CD4-positive, alpha-beta T cell (primary cell): ENCODE measurements at regions not wholly inside any gene's neighbourhood (a gene's known extent, or its start where the extent isn't known, plus 50 kb on each side); places are given as distances from the start of the nearest gene placed in this dataset.

Source experiments
- ATAC-seq: fragments of 200-7000 bp; cut with Tn5 transposase; one replicate; pipeline ENCODE4 v1.10.0; 2022; ENCODE audit warnings: mild to moderate bottlenecking; ENCODE audit not compliant: poor library complexity
- CTCF ChIA-PET: fragments of 350-600 bp; sonication (Branson Sonifier 250); formaldehyde crosslinking; loops from one replicate; lab custom pipeline; 2021; ENCODE audit warnings: antibody characterized with exemption, inconsistent platforms; lab: Charles Lee
- POLR2A ChIA-PET: fragments of 350-600 bp; sonication (Branson Sonifier 250); formaldehyde crosslinking; loops from one replicate; lab custom pipeline; 2021; ENCODE audit warnings: antibody characterized with exemption, inconsistent platforms; lab: Charles Lee
- DNase-seq, 14 experiments: peaks; one replicate each; pipeline ENCODE4 v3.0.0-alpha.2; 2013 to 2020; ENCODE audit warnings: mixed read lengths in 2 of 14
- H3K27ac ChIP-seq, 2 donors: one replicate each; pipeline versions ENCODE4 v1.5.1 to v1.7.0; 2013; ENCODE audit warnings: low read length in 2 of 2, low read depth in 1 of 2, mild to moderate bottlenecking in 1 of 2
- H3K27me3 ChIP-seq, 2 experiments: 1 replicate in 1 of 2; 2 replicates in 1 of 2; pipeline versions ENCODE4 v1.6.1 to v1.7.0; 2013; ENCODE audit warnings: low read length in 2 of 2, control low read depth in 1 of 2, mild to moderate bottlenecking in 1 of 2, moderate library complexity in 1 of 2; ENCODE audit not compliant: insufficient read depth in 2 of 2, control insufficient read depth in 1 of 2
- H3K36me3 ChIP-seq: one replicate; pipeline ENCODE4 v1.6.1; 2013; ENCODE audit warnings: low read length, control low read depth; ENCODE audit not compliant: insufficient read depth
- H3K4me1 ChIP-seq: one replicate; pipeline ENCODE4 v1.6.1; 2013; ENCODE audit warnings: low read length, control low read depth; ENCODE audit not compliant: insufficient read depth
- H3K4me3 ChIP-seq: one replicate; pipeline ENCODE4 v1.5.1; 2013; ENCODE audit warnings: mild to moderate bottlenecking, low read length, moderate library complexity
- H3K9me3 ChIP-seq, 2 experiments: 1 replicate in 1 of 2; 2 replicates in 1 of 2; pipeline versions ENCODE4 v1.6.1 to v1.7.0; 2013; ENCODE audit warnings: low read length in 2 of 2, mild to moderate bottlenecking in 2 of 2, control low read depth in 1 of 2, moderate library complexity in 1 of 2; ENCODE audit not compliant: control insufficient read depth in 1 of 2, insufficient read depth in 1 of 2
- H3K27ac Mint-ChIP-seq: one replicate; pipeline ENCODE4 v1.8.0; 2020; ENCODE audit warnings: mixed read lengths
- H3K27me3 Mint-ChIP-seq: one replicate; pipeline ENCODE4 v1.8.0; 2021; ENCODE audit warnings: mixed read lengths
- H3K36me3 Mint-ChIP-seq: one replicate; pipeline ENCODE4 v1.8.0; 2021; ENCODE audit warnings: low read depth, mixed read lengths
- H3K4me1 Mint-ChIP-seq: one replicate; pipeline ENCODE4 v1.8.0; 2021; ENCODE audit warnings: low read depth, mixed read lengths
- H3K4me3 Mint-ChIP-seq: one replicate; pipeline ENCODE4 v1.8.0; 2020; ENCODE audit warnings: mild to moderate bottlenecking, mixed read lengths
- H3K9me3 Mint-ChIP-seq: one replicate; pipeline ENCODE4 v1.8.0; 2020; ENCODE audit warnings: mixed read lengths
- intact Hi-C, 2 experiments: fragments of 100-400 bp; cut with DNase I in 1 of 2; cut with micrococcal nuclease in 1 of 2; formaldehyde crosslinking; loops; one replicate each; pipeline versions ENCODE4 v1.15.1 to v1.9.0; 2023 to 2025; cut with DNase I, micrococcal nuclease
- TF ChIP-seq, protein P1 (sequence below): fragments of 200-600 bp; IDR thresholded peaks from one replicate; pipeline ENCODE4 v1.8.0; 2022; ENCODE audit warnings: antibody characterized with exemption, mild to moderate bottlenecking

DNA sequence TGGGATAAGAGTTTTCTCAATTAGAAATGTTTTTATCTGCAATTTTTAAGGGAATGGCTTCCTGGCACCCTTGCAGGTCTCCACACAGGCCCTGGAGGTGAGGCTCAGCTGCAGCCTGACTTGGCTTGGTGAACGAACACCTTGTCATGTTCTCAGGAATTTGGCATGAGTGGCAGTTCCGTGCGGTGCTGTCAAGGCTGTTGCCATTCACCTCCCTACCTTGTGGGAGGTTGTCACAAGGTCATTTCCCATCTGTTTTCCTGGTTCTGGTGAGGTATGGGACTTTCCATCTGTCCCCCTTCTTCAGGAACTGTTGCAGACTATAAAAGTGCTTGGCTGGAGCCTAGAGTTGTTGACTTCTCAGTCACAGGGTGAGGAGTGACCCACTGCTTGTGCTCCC is 82.9 kb downstream of the ELOVL4 start:
- Mint-ChIP-seq H3K36me3 (no peaks in the 10 kb centered on the region), H3K9me3 (no peaks in the 10 kb centered on the region), H3K27ac (no peak overlapping the region), H3K4me3 (no peak overlapping the region), H3K4me1 (peaks cover 8% of the 10 kb centered on the region), H3K27me3 (peaks cover 5% of the 10 kb centered on the region)
- H3K27ac ChIP-seq, result no peak overlapping the region
- DNase-seq, result no peak
- H3K27me3 ChIP-seq, result no peaks in the 10 kb centered on the region
- TF ChIP-seq, protein P1, sequence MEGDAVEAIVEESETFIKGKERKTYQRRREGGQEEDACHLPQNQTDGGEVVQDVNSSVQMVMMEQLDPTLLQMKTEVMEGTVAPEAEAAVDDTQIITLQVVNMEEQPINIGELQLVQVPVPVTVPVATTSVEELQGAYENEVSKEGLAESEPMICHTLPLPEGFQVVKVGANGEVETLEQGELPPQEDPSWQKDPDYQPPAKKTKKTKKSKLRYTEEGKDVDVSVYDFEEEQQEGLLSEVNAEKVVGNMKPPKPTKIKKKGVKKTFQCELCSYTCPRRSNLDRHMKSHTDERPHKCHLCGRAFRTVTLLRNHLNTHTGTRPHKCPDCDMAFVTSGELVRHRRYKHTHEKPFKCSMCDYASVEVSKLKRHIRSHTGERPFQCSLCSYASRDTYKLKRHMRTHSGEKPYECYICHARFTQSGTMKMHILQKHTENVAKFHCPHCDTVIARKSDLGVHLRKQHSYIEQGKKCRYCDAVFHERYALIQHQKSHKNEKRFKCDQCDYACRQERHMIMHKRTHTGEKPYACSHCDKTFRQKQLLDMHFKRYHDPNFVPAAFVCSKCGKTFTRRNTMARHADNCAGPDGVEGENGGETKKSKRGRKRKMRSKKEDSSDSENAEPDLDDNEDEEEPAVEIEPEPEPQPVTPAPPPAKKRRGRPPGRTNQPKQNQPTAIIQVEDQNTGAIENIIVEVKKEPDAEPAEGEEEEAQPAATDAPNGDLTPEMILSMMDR, result no peak
- ChIA-PET POLR2A (no interaction called here), CTCF (no interaction called here)
- H3K4me3 ChIP-seq, result no peak overlapping the region
- H3K4me1 ChIP-seq, result peaks cover 3% of the 10 kb centered on the region
- no peaks in the 10 kb centered on the region for H3K9me3 ChIP-seq
- ATAC-seq, result no peak
- intact Hi-C loops, result no loop called here
- no peaks in the 10 kb centered on the region for H3K36me3 ChIP-seq

DNA sequence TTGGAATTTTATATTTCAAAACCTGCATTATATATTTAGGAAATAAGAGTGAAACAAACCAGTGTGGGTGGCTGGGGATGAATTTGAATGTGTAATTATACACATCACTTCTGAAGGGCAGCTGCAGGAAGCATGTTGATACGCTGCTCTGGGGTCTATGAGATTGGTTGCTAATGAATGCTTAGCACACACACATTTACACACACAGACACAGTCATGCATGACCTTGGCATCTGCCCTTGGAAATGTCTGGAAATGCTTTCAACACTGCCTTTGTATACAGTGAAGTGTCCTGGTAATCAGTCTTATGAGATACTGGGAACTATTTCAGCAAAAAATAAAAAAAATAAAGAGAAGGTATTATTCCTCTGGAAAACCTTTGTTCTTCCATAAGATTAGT is 83.4 kb downstream of the ELOVL4 start:
- H3K4me1 Mint-ChIP-seq, result peaks cover 6% of the 10 kb centered on the region
- TF ChIP-seq, protein P1, result no peak
- ATAC-seq (no peak), DNase-seq (no peak)
- H3K9me3 ChIP-seq, result no peaks in the 10 kb centered on the region
- no peak overlapping the region for H3K27ac ChIP-seq
- H3K27me3 ChIP-seq, result no peaks in the 10 kb centered on the region
- POLR2A ChIA-PET, result no interaction called here
- H3K27ac Mint-ChIP-seq, result no peak overlapping the region
- no peaks in the 10 kb centered on the region for H3K36me3 ChIP-seq
- no peak overlapping the region for H3K4me3 Mint-ChIP-seq
- CTCF ChIA-PET, result interaction anchor here (0.9 kb wide), 1 partner anchor 12 kb away, joined by 3 read pairs; no protein-coding TSS in a partner anchor
- intact Hi-C loops, result no loop called here
- H3K9me3 Mint-ChIP-seq, result no peaks in the 10 kb centered on the region
- no peaks in the 10 kb centered on the region for H3K36me3 Mint-ChIP-seq
- no peak overlapping the region for H3K4me3 ChIP-seq
- H3K4me1 ChIP-seq, result no peaks in the 10 kb centered on the region
- peaks cover 5% of the 10 kb centered on the region for H3K27me3 Mint-ChIP-seq

DNA sequence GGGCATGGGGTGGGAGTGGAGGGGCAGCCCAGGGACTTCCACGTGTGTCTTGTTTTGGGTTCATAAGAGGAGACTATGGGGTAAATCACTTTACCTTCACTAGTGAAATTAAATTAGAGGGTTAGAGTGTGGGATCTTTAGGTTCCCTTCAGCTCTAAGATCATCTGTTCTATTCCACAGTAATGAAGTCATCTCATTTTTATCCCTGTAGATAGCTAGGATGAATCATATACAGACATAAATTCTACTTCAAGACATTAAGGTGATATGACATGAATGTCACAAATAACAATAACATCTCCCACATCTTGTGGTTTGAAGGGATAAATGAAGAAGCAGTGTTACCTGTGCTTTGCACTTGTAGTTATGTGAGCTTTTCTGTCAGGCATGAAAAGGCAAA is 83.8 kb downstream of the ELOVL4 start:
- Mint-ChIP-seq H3K4me3 (no peak overlapping the region), H3K36me3 (no peaks in the 10 kb centered on the region), H3K9me3 (no peaks in the 10 kb centered on the region), H3K4me1 (peaks cover 6% of the 10 kb centered on the region), H3K27ac (no peak overlapping the region), H3K27me3 (peaks cover 5% of the 10 kb centered on the region)
- Histone ChIP-seq H3K36me3 (no peaks in the 10 kb centered on the region), H3K9me3 (no peaks in the 10 kb centered on the region), H3K4me3 (no peak overlapping the region), H3K27me3 (no peaks in the 10 kb centered on the region), H3K4me1 (no peaks in the 10 kb centered on the region), H3K27ac (no peak overlapping the region)
- no peak for ATAC-seq
- no peak for DNase-seq
- CTCF ChIA-PET, result interaction anchor here (0.9 kb wide), 1 partner anchor 12 kb away, joined by 3 read pairs; no protein-coding TSS in a partner anchor
- intact Hi-C loops, result loop anchor here in 1 of 2 experiments (2.0 kb wide), 1 partner anchor 85 kb away; no protein-coding TSS in a partner anchor
- TF ChIP-seq, protein P1, result no peak
- POLR2A ChIA-PET, result no interaction called here
